Karpas-422 (cell line): ENCODE measurements at regions not wholly inside any gene's neighbourhood (a gene's known extent, or its start where the extent isn't known, plus 50 kb on each side); places are given as distances from the start of the nearest gene placed in this dataset. TPM values are rescaled to one million over a fixed set of nuclear protein-coding genes. Genes with fewer than 3 reads are reported as not detected.

Experiments used
- small RNA-seq: library from RNA; depleted of rRNA; stranded (forward); fragments of <200 nt; gene quantifications from one replicate; pipeline ENCODE3, GENCODE V24; 2014

Small RNA genes lying in the stretch of these regions (small RNA-seq; reads per million reads assigned to genes)
- gene PPIAP44: not detected
